A549 (cell line): ENCODE measurements at regions not wholly inside any gene's neighbourhood (a gene's known extent, or its start where the extent isn't known, plus 50 kb on each side); places are given as distances from the start of the nearest gene placed in this dataset.

Experiments
- ATAC-seq, 2 experiments: fragments of 200-7000 bp in 1 of 2; fragments of >200 bp in 1 of 2; cut with Nextera tagmentation in 1 of 2; cut with Tn5 transposase in 1 of 2; 3 replicates each; pipeline versions ENCODE4 v1.8.0 to v1.9.1; 2018 to 2020; ENCODE audit warnings: mild to moderate bottlenecking in 1 of 2, moderate library complexity in 1 of 2
- CTCF ChIA-PET: fragments of 300-600 bp; sonication (Branson Sonifier 250); formaldehyde crosslinking; extraction: SDS; loops from one replicate; lab custom pipeline; 2021; ENCODE audit warnings: antibody characterized with exemption, inconsistent platforms; lab: Yijun Ruan, JAX
- POLR2A ChIA-PET: fragments of 350-600 bp; formaldehyde crosslinking; extraction: SDS; loops from one replicate; lab custom pipeline; 2021; ENCODE audit warnings: antibody characterized with exemption, inconsistent platforms; lab: Yijun Ruan, JAX
- DNase-seq, 2 experiments: peaks; one replicate each; pipeline versions ENCODE4 v3.0.0 to v3.0.0-alpha.2; 2011 to 2016; ENCODE audit warnings: low read depth in 1 of 2, low spot score in 1 of 2
- FAIRE-seq: peaks from 2 replicates; lab custom pipeline; 2011; peaks lifted over from hg19 to GRCh38; lab: Jason Lieb, UNC
- H3K27ac ChIP-seq, 2 experiments: fragments of >200 bp; sonication (Bioruptor Twin); formaldehyde crosslinking; 3 replicates each; pipeline ENCODE4 v1.5.1; 2016 to 2017
- H3K4me1 ChIP-seq: fragments of >200 bp; sonication (Bioruptor Twin); formaldehyde crosslinking; 3 replicates; pipeline ENCODE4 v1.6.1; 2016
- H3K4me2 ChIP-seq: fragments of >200 bp; sonication (Bioruptor Twin); formaldehyde crosslinking; 3 replicates; pipeline ENCODE4 v1.6.1; 2016
- H3K4me3 ChIP-seq: fragments of >200 bp; sonication (Bioruptor Twin); formaldehyde crosslinking; 3 replicates; pipeline ENCODE4 v1.5.1; 2016
- H3K9me3 ChIP-seq: fragments of >200 bp; sonication (Bioruptor Twin); formaldehyde crosslinking; 3 replicates; pipeline ENCODE4 v1.6.1; 2016
- CBX8 ChIP-seq: fragments of 200-600 bp; sonication (generic); IDR thresholded peaks from 2 replicates; pipeline ENCODE4 v1.6.1; 2016
- CHD4 ChIP-seq: fragments of 200-600 bp; sonication (generic); IDR thresholded peaks from 2 replicates; pipeline ENCODE4 v1.6.1; 2016; ENCODE audit warnings: antibody characterized with exemption, mild to moderate bottlenecking, borderline replicate concordance
- EHMT2 ChIP-seq: fragments of 200-600 bp; sonication (generic); IDR thresholded peaks from 2 replicates; pipeline ENCODE4 v1.6.1; 2016; ENCODE audit warnings: antibody characterized with exemption, low read depth, mild to moderate bottlenecking, moderate library complexity
- FOXS1 ChIP-seq: fragments of 250-450 bp; sonication (Bioruptor Pico); IDR thresholded peaks from 2 replicates; pipeline ENCODE4 v1.5.0; 2020; ENCODE audit warnings: mild to moderate bottlenecking, moderate library complexity
- GATA3 ChIP-seq: IDR thresholded peaks from 2 replicates; pipeline ENCODE4 v1.6.1; 2012; ENCODE audit warnings: borderline replicate concordance
- HDAC2 ChIP-seq: fragments of 200-600 bp; sonication (generic); IDR thresholded peaks from 2 replicates; pipeline ENCODE4 v1.6.1; 2016
- HOXA7 ChIP-seq: fragments of 250-450 bp; sonication (Bioruptor Pico); IDR thresholded peaks from 2 replicates; pipeline ENCODE4 v1.5.0; 2020; ENCODE audit warnings: mild to moderate bottlenecking, moderate library complexity
- HOXB13 ChIP-seq: fragments of 250-450 bp; sonication (Bioruptor Pico); IDR thresholded peaks from 2 replicates; pipeline ENCODE4 v1.5.0; 2020; ENCODE audit warnings: low read depth, mild to moderate bottlenecking, moderate library complexity
- JUN ChIP-seq, 2 experiments: fragments of >200 bp; sonication (Bioruptor Twin); formaldehyde crosslinking; IDR thresholded peaks; 2 replicates in 1 of 2; 3 replicates in 1 of 2; pipeline ENCODE4 v1.6.1; 2016 to 2017
- KDM1A ChIP-seq: fragments of 200-600 bp; sonication (generic); IDR thresholded peaks from 2 replicates; pipeline ENCODE4 v1.6.1; 2016; ENCODE audit warnings: low read depth, mild to moderate bottlenecking
- MAFK ChIP-seq: fragments of 450-650 bp; IDR thresholded peaks from 2 replicates; pipeline ENCODE4 v1.6.1; 2014; ENCODE audit not compliant: partially characterized antibody
- MYC ChIP-seq: IDR thresholded peaks from 2 replicates; pipeline ENCODE4 v1.6.1; 2012; ENCODE audit warnings: mild to moderate bottlenecking, inconsistent platforms, low read length, improper control_type of control experiment, borderline replicate concordance
- POLR2AphosphoS2 ChIP-seq: conservative IDR thresholded peaks from 2 replicates; pipeline ENCODE4 v1.6.1; 2012; ENCODE audit warnings: low read length, improper control_type of control experiment, inconsistent platforms
- SMC3 ChIP-seq: fragments of >200 bp; sonication (Bioruptor Twin); formaldehyde crosslinking; IDR thresholded peaks from 3 replicates; pipeline ENCODE4 v1.6.1; 2018; ENCODE audit warnings: inconsistent platforms
- SREBF2 ChIP-seq: fragments of 450-650 bp; IDR thresholded peaks from 2 replicates; pipeline ENCODE4 v1.6.1; 2014; ENCODE audit warnings: mild to moderate bottlenecking, moderate library complexity
- ZC3H11A ChIP-seq: fragments of 450-650 bp; IDR thresholded peaks from 2 replicates; pipeline ENCODE4 v1.6.1; 2014; ENCODE audit warnings: antibody characterized with exemption, mild to moderate bottlenecking
- ZFP36 ChIP-seq: fragments of 450-650 bp; IDR thresholded peaks from 2 replicates; pipeline ENCODE4 v1.6.1; 2014; ENCODE audit warnings: borderline replicate concordance; ENCODE audit not compliant: partially characterized antibody
- ZNF302 ChIP-seq: fragments of 250-450 bp; sonication (Bioruptor Pico); IDR thresholded peaks from 2 replicates; pipeline ENCODE4 v1.9.0; 2021; ENCODE audit warnings: inconsistent platforms, mild to moderate bottlenecking, moderate library complexity
- WGBS: methylation state at CpG from one replicate; pipeline ENCODE4 v1.1.6; 2017; ENCODE audit errors: missing lambda C conversion rate; 5-methylcytosine and 5-hydroxymethylcytosine counted together
- TF ChIP-seq, protein P1 (sequence below): fragments of >200 bp; sonication (Bioruptor Twin); formaldehyde crosslinking; IDR thresholded peaks from 3 replicates; pipeline ENCODE4 v1.5.1; 2016
- TF ChIP-seq, protein P2 (sequence below): fragments of >200 bp; sonication (Bioruptor Twin); formaldehyde crosslinking; IDR thresholded peaks from 2 replicates; pipeline ENCODE4 v1.6.1; 2016
- TF ChIP-seq, protein P3 (sequence below): IDR thresholded peaks from 2 replicates; pipeline ENCODE4 v1.6.1; 2012; ENCODE audit warnings: low read depth, borderline replicate concordance
- TF ChIP-seq, protein P4 (sequence below): fragments of 150-350 bp; IDR thresholded peaks from 2 replicates; pipeline ENCODE4 v1.6.1; 2014; ENCODE audit warnings: low read depth, mild to moderate bottlenecking, low read length
- TF ChIP-seq, protein P5 (sequence below): fragments of >200 bp; sonication (Bioruptor Twin); formaldehyde crosslinking; IDR thresholded peaks from 3 replicates; pipeline ENCODE4 v1.6.1; 2016

DNA sequence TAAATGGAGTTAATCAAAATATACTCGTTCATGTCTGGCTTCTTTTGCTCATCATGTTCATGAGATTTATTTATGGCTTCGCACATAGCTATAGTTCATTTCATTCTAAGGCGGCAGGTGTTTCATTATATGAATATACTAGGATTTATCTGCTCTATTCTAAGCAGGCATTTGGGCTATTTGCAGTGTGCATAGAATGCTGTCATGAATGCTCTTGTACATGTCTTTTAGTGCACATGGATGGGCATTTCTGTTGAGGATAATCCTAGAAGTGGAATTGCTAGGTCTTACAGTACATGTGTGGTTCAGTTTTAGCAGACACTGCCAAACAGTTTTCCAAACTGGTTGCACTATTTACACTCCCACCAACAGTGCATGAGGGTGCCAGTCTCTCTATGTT, 285.3 kb upstream of the ADRA1B start (continued):
- TF ChIP-seq, protein P1, sequence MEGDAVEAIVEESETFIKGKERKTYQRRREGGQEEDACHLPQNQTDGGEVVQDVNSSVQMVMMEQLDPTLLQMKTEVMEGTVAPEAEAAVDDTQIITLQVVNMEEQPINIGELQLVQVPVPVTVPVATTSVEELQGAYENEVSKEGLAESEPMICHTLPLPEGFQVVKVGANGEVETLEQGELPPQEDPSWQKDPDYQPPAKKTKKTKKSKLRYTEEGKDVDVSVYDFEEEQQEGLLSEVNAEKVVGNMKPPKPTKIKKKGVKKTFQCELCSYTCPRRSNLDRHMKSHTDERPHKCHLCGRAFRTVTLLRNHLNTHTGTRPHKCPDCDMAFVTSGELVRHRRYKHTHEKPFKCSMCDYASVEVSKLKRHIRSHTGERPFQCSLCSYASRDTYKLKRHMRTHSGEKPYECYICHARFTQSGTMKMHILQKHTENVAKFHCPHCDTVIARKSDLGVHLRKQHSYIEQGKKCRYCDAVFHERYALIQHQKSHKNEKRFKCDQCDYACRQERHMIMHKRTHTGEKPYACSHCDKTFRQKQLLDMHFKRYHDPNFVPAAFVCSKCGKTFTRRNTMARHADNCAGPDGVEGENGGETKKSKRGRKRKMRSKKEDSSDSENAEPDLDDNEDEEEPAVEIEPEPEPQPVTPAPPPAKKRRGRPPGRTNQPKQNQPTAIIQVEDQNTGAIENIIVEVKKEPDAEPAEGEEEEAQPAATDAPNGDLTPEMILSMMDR, result no peak
- TF ChIP-seq POLR2AphosphoS2 (no peak), JUN (IDR thresholded peaks at IDR 0.05) (no peak)

DNA sequence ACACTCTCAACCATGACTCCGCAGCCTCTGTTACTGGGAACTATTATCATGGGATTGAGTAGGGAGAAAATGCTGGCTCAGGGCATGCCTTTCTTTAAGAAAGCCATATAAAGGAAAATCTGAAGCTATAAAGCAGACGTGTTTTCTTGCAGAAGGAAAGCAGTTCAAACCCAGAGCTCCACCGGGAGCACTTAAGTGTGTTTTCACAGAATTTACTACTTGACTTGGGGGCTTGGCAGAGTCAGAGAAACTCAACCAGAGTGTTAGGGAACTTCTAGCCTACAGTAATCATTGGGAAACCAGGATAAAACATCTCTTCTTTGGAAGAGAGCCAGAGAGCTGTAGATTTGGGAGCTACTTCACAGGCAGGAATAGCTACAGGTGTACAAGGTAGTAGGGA, 283.4 kb upstream of the ADRA1B start:
- no peak for TF ChIP-seq CBX8
- TF ChIP-seq HDAC2, result no peak
- no peak for TF ChIP-seq ZNF302 (CRISPR knock-in tag)
- TF ChIP-seq ZFP36, result no peak
- TF ChIP-seq, protein P2, sequence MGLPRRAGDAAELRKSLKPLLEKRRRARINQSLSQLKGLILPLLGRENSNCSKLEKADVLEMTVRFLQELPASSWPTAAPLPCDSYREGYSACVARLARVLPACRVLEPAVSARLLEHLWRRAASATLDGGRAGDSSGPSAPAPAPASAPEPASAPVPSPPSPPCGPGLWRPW, result no peak
- TF ChIP-seq MYC, result no peak
- TF ChIP-seq KDM1A, result no peak
- TF ChIP-seq, protein P1, result no peak
- no peak for TF ChIP-seq HOXB13 (CRISPR knock-in tag)
- no peak for TF ChIP-seq CHD4
- TF ChIP-seq GATA3, result no peak
- no peak for TF ChIP-seq FOXS1 (CRISPR knock-in tag)
- TF ChIP-seq EHMT2, result no peak
- no peak for TF ChIP-seq MAFK
- TF ChIP-seq, protein P3, sequence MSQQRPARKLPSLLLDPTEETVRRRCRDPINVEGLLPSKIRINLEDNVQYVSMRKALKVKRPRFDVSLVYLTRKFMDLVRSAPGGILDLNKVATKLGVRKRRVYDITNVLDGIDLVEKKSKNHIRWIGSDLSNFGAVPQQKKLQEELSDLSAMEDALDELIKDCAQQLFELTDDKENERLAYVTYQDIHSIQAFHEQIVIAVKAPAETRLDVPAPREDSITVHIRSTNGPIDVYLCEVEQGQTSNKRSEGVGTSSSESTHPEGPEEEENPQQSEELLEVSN, result no peak
- no peak for TF ChIP-seq JUN (IDR thresholded peaks at IDR 0.05)
- DNase-seq (no peak), FAIRE-seq (no peak), ATAC-seq (no peak)
- Histone ChIP-seq H3K9me3 (no peaks in the 10 kb centered on the region; the same call in 2 of the 3 replicates), H3K4me2 (no peak overlapping the region), H3K4me3 (no peak overlapping the region), H3K4me1 (no peaks in the 10 kb centered on the region), H3K27ac (no peak overlapping the region)
- CTCF ChIA-PET, result interaction anchor here (3.6 kb wide), 1 partner anchor 355 kb away, joined by 7 read pairs; no protein-coding TSS in a partner anchor
- 81% methylated on average over 3 of the region's 3 CpGs for WGBS
- POLR2A ChIA-PET, result no interaction called here

DNA sequence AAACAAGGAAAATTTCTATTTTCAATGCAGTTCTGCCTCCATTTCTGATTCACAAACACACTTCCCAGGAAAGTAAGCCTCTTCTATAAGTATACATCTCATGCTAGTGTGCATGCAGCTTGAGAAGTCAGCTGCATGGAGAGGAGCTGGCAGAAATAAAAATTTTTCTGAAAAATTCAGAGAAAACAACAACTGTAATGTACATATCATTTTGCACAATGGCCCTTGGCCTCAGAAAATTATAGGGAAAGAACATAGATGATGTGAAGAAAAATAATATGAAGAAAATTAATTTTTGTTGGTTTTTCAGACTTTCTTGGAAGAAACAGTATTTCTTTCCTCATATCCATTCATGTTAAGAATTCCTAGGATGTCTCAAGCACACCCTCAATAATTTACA, 277.8 kb upstream of the ADRA1B start:
- CTCF ChIA-PET, result interaction anchor here (0.6 kb wide), 1 partner anchor 432 kb away, joined by 3 read pairs; no protein-coding TSS in a partner anchor
- Histone ChIP-seq H3K4me1 (no peaks in the 10 kb centered on the region), H3K4me3 (no peak overlapping the region), H3K4me2 (no peak overlapping the region), H3K9me3 (no peaks in the 10 kb centered on the region; the same call in 2 of the 3 replicates), H3K27ac (no peak overlapping the region)
- POLR2A ChIA-PET, result no interaction called here
- TF ChIP-seq SREBF2 (no peak), FOXS1 (CRISPR knock-in tag) (no peak), MYC (no peak), EHMT2 (no peak), CHD4 (no peak), SMC3 (no peak), KDM1A (no peak), ZC3H11A (no peak), HOXA7 (no peak)
- TF ChIP-seq, protein P4, sequence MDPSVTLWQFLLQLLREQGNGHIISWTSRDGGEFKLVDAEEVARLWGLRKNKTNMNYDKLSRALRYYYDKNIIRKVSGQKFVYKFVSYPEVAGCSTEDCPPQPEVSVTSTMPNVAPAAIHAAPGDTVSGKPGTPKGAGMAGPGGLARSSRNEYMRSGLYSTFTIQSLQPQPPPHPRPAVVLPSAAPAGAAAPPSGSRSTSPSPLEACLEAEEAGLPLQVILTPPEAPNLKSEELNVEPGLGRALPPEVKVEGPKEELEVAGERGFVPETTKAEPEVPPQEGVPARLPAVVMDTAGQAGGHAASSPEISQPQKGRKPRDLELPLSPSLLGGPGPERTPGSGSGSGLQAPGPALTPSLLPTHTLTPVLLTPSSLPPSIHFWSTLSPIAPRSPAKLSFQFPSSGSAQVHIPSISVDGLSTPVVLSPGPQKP, result no peak
- TF ChIP-seq, protein P5, sequence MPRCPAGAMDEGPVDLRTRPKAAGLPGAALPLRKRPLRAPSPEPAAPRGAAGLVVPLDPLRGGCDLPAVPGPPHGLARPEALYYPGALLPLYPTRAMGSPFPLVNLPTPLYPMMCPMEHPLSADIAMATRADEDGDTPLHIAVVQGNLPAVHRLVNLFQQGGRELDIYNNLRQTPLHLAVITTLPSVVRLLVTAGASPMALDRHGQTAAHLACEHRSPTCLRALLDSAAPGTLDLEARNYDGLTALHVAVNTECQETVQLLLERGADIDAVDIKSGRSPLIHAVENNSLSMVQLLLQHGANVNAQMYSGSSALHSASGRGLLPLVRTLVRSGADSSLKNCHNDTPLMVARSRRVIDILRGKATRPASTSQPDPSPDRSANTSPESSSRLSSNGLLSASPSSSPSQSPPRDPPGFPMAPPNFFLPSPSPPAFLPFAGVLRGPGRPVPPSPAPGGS, result no peak
- FAIRE-seq (no peak), DNase-seq (no peak), ATAC-seq (no peak)
